ENCODE measurements at regions not wholly inside any gene's neighbourhood (a gene's known extent, or its start where the extent isn't known, plus 50 kb on each side); places are given as distances from the start of the nearest gene placed in this dataset.

- intact Hi-C loops (cut with micrococcal nuclease), result no loop called here
- Histone ChIP-seq H3K27me3 (ENCODE audit: control insufficient read depth in 2 of 2, insufficient read depth in 2 of 2, low read length in 2 of 2) (no peaks in the 10 kb centered on the region), H4K20me1 (ENCODE audit: insufficient read depth, low read length) (no peaks in the 10 kb centered on the region), H2AFZ (ENCODE audit: insufficient read depth, low read depth, low read length, poor library complexity, severe bottlenecking) (no peak overlapping the region), H3K36me3 (replicated peaks in 1 of 2; ENCODE audit: control insufficient read depth in 1 of 2, insufficient read depth in 2 of 2, low read length in 2 of 2) (no peaks in the 10 kb centered on the region), H3K9ac (ENCODE audit: insufficient read depth, low read length, poor library complexity, severe bottlenecking) (no peak overlapping the region), H3K79me2 (ENCODE audit: insufficient read depth, low read length) (no peaks in the 10 kb centered on the region), H3K4me3 (replicated peaks in 1 of 3; ENCODE audit: low read depth in 2 of 3, low read length in 3 of 3) (no peak overlapping the region), H3K9me3 (replicated peaks in 1 of 2; ENCODE audit: control insufficient read depth in 1 of 2, insufficient read depth in 1 of 2, low read length in 2 of 2) (no peaks in the 10 kb centered on the region), H3K4me2 (replicated peaks; ENCODE audit: extremely low read depth, low read length, poor library complexity, severe bottlenecking) (no peak overlapping the region), H3K27ac (ENCODE audit: low read depth in 1 of 2, low read length in 2 of 2) (no peak overlapping the region), H3K4me1 (ENCODE audit: control insufficient read depth in 1 of 2, insufficient read depth in 2 of 2, low read length in 2 of 2) (no peaks in the 10 kb centered on the region)
- TF ChIP-seq, protein P1, sequence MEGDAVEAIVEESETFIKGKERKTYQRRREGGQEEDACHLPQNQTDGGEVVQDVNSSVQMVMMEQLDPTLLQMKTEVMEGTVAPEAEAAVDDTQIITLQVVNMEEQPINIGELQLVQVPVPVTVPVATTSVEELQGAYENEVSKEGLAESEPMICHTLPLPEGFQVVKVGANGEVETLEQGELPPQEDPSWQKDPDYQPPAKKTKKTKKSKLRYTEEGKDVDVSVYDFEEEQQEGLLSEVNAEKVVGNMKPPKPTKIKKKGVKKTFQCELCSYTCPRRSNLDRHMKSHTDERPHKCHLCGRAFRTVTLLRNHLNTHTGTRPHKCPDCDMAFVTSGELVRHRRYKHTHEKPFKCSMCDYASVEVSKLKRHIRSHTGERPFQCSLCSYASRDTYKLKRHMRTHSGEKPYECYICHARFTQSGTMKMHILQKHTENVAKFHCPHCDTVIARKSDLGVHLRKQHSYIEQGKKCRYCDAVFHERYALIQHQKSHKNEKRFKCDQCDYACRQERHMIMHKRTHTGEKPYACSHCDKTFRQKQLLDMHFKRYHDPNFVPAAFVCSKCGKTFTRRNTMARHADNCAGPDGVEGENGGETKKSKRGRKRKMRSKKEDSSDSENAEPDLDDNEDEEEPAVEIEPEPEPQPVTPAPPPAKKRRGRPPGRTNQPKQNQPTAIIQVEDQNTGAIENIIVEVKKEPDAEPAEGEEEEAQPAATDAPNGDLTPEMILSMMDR (IDR thresholded peaks at IDR 0.05), result no peak
- Mint-ChIP-seq H3K36me3 (no peaks in the 10 kb centered on the region), H3K9me3 (peaks cover 0 to 2% (median 0%) of the 10 kb centered on the region in 7 donors), H3K4me1 (no peaks in the 10 kb centered on the region), H3K27ac (no peak overlapping the region), H3K27me3 (ENCODE audit: low read depth in 3 of 3) (peaks cover 0 to 7% (median 0%) of the 10 kb centered on the region in 3 donors), H3K4me3 (no peak overlapping the region)
- WGBS (ENCODE audit: insufficient coverage), result no CpG with 5 or more reads among the region's 3 CpGs
- no peak for DNase-seq
These were observed 72.3 kb downstream of the IGSF1 start for GRCh38 chrX:131216828-131217227.

DNA sequence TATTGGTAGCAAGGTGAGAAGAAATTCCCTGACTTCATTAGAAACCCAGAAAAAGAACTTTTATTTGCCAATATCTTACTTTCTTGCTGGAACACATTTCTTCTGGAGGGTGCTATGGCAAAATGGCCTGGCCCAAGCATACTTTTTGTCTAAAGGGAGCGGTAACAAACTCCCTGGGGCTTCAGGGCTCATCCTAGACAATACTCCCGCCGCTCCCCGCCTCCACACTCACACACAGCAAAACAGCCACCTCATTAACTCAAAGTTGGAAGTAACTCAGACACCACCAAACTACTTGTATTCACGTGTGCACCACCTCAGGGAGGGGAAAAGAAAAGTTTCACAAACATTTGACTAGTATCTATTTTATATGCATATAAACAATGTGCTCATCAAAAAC is 75.7 kb downstream of the IGSF1 start:
- no peaks in the 10 kb centered on the region for H3K36me3 Mint-ChIP-seq
- H2AFZ ChIP-seq (ENCODE audit: insufficient read depth, low read depth, low read length, poor library complexity, severe bottlenecking), result no peak overlapping the region
- intact Hi-C loops (cut with micrococcal nuclease), result no loop called here

More for the DNA sequence above, 75.7 kb downstream of the IGSF1 start:
- Histone ChIP-seq H3K4me2 (replicated peaks; ENCODE audit: extremely low read depth, low read length, poor library complexity, severe bottlenecking) (no peak overlapping the region), H3K4me3 (replicated peaks in 1 of 3; ENCODE audit: low read depth in 2 of 3, low read length in 3 of 3) (no peak overlapping the region), H3K9me3 (replicated peaks in 1 of 2; ENCODE audit: control insufficient read depth in 1 of 2, insufficient read depth in 1 of 2, low read length in 2 of 2) (no peaks in the 10 kb centered on the region), H3K27ac (ENCODE audit: low read depth in 1 of 2, low read length in 2 of 2) (no peak overlapping the region), H3K4me1 (ENCODE audit: control insufficient read depth in 1 of 2, insufficient read depth in 2 of 2, low read length in 2 of 2) (no peaks in the 10 kb centered on the region), H3K79me2 (ENCODE audit: insufficient read depth, low read length) (no peaks in the 10 kb centered on the region), H4K20me1 (ENCODE audit: insufficient read depth, low read length) (no peaks in the 10 kb centered on the region), H3K36me3 (replicated peaks in 1 of 2; ENCODE audit: control insufficient read depth in 1 of 2, insufficient read depth in 2 of 2, low read length in 2 of 2) (no peaks in the 10 kb centered on the region), H3K9ac (ENCODE audit: insufficient read depth, low read length, poor library complexity, severe bottlenecking) (no peak overlapping the region), H3K27me3 (ENCODE audit: control insufficient read depth in 2 of 2, insufficient read depth in 2 of 2, low read length in 2 of 2) (no peaks in the 10 kb centered on the region)
- Mint-ChIP-seq H3K4me3 (no peak overlapping the region), H3K9me3 (peaks cover 0 to 3% (median 0%) of the 10 kb centered on the region in 7 donors), H3K4me1 (no peaks in the 10 kb centered on the region), H3K27ac (no peak overlapping the region), H3K27me3 (ENCODE audit: low read depth in 3 of 3) (peaks cover 0 to 11% (median 2%) of the 10 kb centered on the region in 3 donors)
- TF ChIP-seq, protein P1 (IDR thresholded peaks at IDR 0.05), result no peak
- WGBS (ENCODE audit: insufficient coverage), result no CpG with 5 or more reads among the region's 5 CpGs
- no peak for DNase-seq

Measured in CD14-positive monocyte (primary cell).